OCI-M1 (cell line): ENCODE measurements at regions not wholly inside any gene's neighbourhood (a gene's known extent, or its start where the extent isn't known, plus 50 kb on each side); places are given as distances from the start of the nearest gene placed in this dataset.
"Not testable (repeated sequence)": the region's sequence is repeated elsewhere in the genome, so short reads cannot be mapped to it uniquely, and the experiment has no call there.

ENCODE experiments used
- DNase-seq: peaks from one replicate; lab custom pipeline; 2025; lab: John Stamatoyannopoulos, UW

GRCh38 chr10:109403551-109403950, 519.8 kb downstream of the XPNPEP1 start:
- no peak for DNase-seq

- DNase-seq, result no peak
Measured at GRCh38 chr10:109393425-109393824, 529.9 kb downstream of the XPNPEP1 start.

- no peak for DNase-seq
Measured at GRCh38 chr10:109386921-109387320, 536.4 kb downstream of the XPNPEP1 start.

GRCh38 chr10:109386101-109386500, 537.2 kb downstream of the XPNPEP1 start:
- no peak for DNase-seq

GRCh38 chr10:109379186-109379585, 544.1 kb downstream of the XPNPEP1 start:
- no peak for DNase-seq

GRCh38 chr10:109374215-109374614, 549.1 kb downstream of the XPNPEP1 start:
- no peak for DNase-seq

- no peak for DNase-seq
Measured at GRCh38 chr10:109359316-109359715, 564.0 kb downstream of the XPNPEP1 start.

- DNase-seq, result no peak
Measured at GRCh38 chr10:109358325-109358724, 565.0 kb downstream of the XPNPEP1 start.

GRCh38 chr10:109348324-109348723, 575.0 kb downstream of the XPNPEP1 start:
- no peak for DNase-seq

- no peak for DNase-seq
Measured at GRCh38 chr10:109343293-109343692, 580.0 kb downstream of the XPNPEP1 start.

- no peak for DNase-seq
Measured at GRCh38 chr10:109341986-109342385, 581.3 kb downstream of the XPNPEP1 start.

GRCh38 chr10:109328001-109328400, 595.3 kb downstream of the XPNPEP1 start:
- DNase-seq, result peak; percentile 25

GRCh38 chr10:109327266-109327665, 596.0 kb downstream of the XPNPEP1 start:
- DNase-seq, result no peak

GRCh38 chr10:109324721-109325120, 598.6 kb downstream of the XPNPEP1 start:
- DNase-seq, result no peak

- DNase-seq, result no peak
Measured at GRCh38 chr10:109317746-109318366, 605.5 kb downstream of the XPNPEP1 start.

- not testable (repeated sequence) for DNase-seq
Measured at GRCh38 chr10:109314016-109314415, 609.3 kb downstream of the XPNPEP1 start.

- not testable (repeated sequence) for DNase-seq
Measured at GRCh38 chr10:109312555-109312954, 610.8 kb downstream of the XPNPEP1 start.

- DNase-seq, result no peak
Measured at GRCh38 chr10:109308971-109309370, 614.3 kb downstream of the XPNPEP1 start.

GRCh38 chr10:109307102-109307501, 616.2 kb downstream of the XPNPEP1 start:
- not testable (repeated sequence) for DNase-seq

- DNase-seq, result no peak
Measured at GRCh38 chr10:109306698-109307097, 616.6 kb downstream of the XPNPEP1 start.

- DNase-seq, result no peak
Measured at GRCh38 chr10:109287858-109288257, 635.5 kb downstream of the XPNPEP1 start.

GRCh38 chr10:109282510-109282909, 640.8 kb downstream of the XPNPEP1 start:
- DNase-seq, result no peak

GRCh38 chr10:109281347-109281746, 642.0 kb downstream of the XPNPEP1 start:
- DNase-seq, result no peak

- DNase-seq, result no peak
Measured at GRCh38 chr10:109280837-109281236, 642.5 kb downstream of the XPNPEP1 start.
